DMS53 (cell line): ENCODE measurements at regions not wholly inside any gene's neighbourhood (a gene's known extent, or its start where the extent isn't known, plus 50 kb on each side); places are given as distances from the start of the nearest gene placed in this dataset.

Experiments
- DNase-seq: peaks from one replicate; lab custom pipeline; 2025; lab: John Stamatoyannopoulos, UW

DNA sequence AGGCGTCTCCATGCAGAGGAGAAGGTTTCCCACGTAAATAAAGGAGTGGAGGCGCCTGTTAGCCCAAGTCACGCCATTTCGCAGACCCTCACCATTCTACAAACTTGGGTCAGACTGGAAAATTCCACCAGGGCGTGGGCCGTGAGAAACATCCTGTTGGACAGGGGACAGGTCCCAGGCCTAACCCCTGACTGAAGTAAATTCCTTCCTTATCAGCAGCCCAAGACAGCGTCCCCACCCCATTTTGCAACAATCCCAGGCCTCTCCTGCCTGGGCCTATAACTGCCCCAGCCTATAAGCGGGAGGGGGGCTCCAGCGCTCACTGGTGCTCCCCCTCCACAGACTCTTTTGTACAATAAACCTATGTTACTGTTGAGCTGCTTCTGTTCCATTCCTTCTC, 57.3 kb upstream of the CBLN2 start:
- no peak for DNase-seq
